ENCODE measurements at regions not wholly inside any gene's neighbourhood (a gene's known extent, or its start where the extent isn't known, plus 50 kb on each side); places are given as distances from the start of the nearest gene placed in this dataset.

GRCh38 chr3:79930196-79930595 is 162.4 kb upstream of the ROBO1 start:
- no peak for TF ChIP-seq POLR2A (IDR thresholded peaks at IDR 0.05)
- no peak for TF ChIP-seq CTCF (IDR thresholded peaks at IDR 0.05)

Data from prostate gland (tissue), 2 donors.